HG03175 (cell line): ENCODE measurements at regions not wholly inside any gene's neighbourhood (a gene's known extent, or its start where the extent isn't known, plus 50 kb on each side); places are given as distances from the start of the nearest gene placed in this dataset.

Experiments
- ATAC-seq: cut with Tn5 transposase; IDR thresholded peaks from one replicate; pipeline ENCODE4 v1.9.1; 2021; ENCODE audit warnings: mild to moderate bottlenecking, moderate library complexity; ENCODE audit not compliant: unreplicated experiment

DNA sequence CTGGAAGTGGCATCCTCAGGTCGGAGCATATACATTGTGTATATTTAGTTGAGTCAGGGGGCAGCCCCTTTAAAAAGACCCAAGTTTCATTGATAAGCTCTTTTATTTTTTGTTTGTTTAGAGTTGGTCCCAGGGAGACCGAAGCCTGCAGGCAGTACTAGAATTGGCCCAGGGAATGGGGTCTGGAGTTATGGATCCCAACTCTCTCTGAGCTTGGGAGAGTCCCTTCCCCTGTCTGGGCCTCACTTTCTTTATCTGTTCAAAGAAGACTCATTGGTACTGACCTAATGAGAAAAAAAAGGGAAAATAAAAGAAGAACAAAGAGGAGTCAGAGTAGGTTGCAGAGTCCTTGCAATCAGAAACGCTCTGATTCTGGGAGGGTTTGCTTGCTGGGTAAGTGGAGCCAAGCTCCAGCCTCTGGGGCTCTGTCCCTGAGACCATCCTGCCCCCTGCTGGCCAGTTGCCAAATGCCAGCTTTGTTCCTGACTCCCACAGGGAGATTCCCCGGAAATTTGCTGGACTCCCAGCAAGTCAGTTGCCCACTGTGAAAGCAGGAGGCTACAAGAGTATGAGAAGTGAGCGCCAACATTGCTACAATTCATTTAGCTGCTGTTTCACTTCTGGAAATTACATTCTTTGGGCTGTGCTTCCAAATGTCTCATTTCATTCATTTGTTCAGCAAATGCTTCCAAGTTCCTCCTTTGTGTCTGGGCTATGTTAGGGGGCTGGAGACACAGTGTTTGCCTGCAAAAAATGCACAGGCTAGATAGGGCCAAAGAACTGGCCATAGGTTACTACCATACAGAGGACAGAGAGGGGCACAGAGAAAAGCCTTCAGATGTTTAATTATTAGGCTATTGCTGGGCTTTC lies 156.2 kb downstream of the MELK start:
- no peak for ATAC-seq

DNA sequence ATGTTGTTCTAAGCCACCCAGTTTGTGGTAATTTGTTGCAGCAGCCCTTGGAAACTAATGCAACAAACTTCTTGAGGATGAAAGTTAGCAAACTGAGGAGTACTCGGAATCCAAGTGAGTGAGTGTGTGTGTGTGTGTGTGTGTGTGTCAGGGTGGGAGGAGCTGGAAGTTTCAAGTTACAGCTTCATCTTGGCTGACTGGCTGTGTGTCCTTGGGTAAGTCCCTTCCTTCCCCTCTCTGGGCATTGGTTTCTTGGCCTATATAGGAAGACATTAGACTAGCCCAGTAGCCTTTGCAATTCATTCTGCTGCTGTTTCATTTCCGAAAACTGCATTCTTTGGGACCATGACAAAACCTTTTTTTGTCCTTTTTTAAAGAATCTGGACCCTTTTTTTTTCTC lies 157.2 kb downstream of the MELK start:
- no peak for ATAC-seq

- no peak for ATAC-seq
These were observed 157.7 kb downstream of the MELK start for GRCh38 chr9:36730414-36730813.

- ATAC-seq: no peak
These were observed 158.6 kb downstream of the MELK start for GRCh38 chr9:36731068-36731956.

DNA sequence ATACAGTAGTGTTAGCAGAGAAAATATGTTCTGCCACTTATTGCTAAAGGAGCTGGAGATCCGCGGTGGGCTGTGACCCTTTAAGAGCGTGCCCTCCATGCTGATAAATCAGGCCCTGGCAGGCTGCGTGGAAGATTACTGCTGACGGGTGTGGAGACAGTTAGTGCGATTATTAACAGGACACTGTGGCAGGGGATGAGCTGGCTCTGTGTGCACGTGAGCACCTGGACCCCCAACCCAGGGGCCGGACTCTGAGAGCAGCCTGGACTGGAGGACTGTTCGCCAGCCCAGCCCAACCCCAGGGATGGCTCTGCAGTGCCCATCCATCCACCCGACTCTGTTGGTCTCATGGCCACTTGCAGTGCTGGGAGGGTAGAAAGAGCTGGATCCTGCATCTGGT lies 162.0 kb downstream of the MELK start:
- no peak for ATAC-seq

DNA sequence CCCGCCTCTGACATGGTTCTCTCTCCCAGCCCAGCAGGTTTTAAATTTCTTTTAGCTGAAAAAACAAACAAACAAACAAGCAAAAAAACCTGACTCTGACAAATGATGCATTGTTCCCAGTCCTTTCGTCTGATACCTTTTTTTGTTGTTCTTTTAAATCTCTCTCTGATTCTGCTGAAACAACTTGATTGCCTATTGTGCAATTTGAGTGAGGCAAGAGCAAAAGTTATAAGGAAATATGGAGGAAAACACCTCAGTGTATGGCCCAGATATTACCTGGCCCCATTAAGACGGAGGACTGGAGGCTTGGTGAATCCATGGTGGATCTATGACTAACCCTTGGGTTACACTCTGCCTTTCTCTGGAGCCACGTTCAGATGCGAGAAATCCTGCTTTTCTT lies 164.0 kb downstream of the MELK start:
- ATAC-seq: no peak

DNA sequence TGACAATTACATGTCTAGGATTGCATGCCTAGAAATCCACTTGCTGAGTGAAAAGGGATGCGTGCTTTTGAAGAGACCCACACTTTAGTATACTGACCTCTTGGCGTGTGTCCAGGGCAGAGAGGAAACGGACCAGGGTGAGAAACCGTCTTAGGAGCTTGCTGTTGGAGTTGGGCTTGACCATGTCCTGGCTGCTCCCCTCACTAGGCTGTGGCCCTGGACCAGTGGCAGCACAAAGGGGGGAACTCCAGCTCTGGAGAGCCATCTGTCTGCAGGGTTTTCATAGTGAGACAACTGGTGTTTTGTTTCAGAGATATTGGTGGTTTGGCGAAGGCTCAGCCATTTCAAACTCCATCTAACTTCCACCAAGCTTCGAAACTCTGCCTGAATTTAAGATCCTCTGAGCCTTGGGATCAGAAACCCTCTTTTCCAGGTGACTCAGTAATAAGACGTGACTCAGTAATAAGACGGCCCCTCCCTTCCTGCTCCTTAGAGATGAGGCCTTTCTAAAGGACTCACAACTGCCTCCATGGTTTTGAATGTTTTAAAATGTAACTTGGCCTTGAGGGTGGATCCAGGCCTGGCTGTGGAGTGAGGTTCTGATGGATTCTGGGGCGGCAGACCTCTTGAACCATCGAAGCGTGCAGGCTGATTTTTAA lies 165.8 kb downstream of the MELK start:
- no peak for ATAC-seq

GRCh38 chr9:36739373-36740116 lies 166.8 kb downstream of the MELK start:
- no peak for ATAC-seq

GRCh38 chr9:36742264-36742663 lies 169.6 kb downstream of the MELK start:
- no peak for ATAC-seq

- ATAC-seq: no peak
These were observed 172.0 kb downstream of the MELK start for GRCh38 chr9:36744678-36745077.

DNA sequence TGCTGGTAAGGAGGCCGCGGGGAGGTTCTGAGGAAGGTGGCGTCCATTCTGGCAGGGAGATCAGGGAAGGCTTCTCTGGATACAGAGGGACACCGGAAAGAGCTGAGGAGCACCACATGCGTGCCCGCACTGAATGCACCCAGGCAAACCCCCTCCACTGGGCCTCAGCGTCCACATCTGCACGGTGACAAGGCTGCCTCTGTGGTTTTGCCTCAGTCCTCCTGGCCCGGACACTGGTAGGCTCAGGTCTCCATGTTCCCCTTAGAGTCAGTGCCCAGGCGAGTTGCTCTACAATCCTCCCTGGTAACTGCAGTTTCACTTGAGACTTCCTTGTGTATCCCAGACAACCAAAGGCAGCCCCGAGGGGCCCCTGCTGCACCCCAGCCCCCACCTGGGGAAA lies 173.3 kb downstream of the MELK start:
- no peak for ATAC-seq

GRCh38 chr9:36746415-36746814 lies 173.7 kb downstream of the MELK start:
- no peak for ATAC-seq

GRCh38 chr9:36748322-36748899 lies 175.7 kb downstream of the MELK start:
- no peak for ATAC-seq

- ATAC-seq: no peak
These were observed 176.8 kb downstream of the MELK start for GRCh38 chr9:36749461-36749860.

DNA sequence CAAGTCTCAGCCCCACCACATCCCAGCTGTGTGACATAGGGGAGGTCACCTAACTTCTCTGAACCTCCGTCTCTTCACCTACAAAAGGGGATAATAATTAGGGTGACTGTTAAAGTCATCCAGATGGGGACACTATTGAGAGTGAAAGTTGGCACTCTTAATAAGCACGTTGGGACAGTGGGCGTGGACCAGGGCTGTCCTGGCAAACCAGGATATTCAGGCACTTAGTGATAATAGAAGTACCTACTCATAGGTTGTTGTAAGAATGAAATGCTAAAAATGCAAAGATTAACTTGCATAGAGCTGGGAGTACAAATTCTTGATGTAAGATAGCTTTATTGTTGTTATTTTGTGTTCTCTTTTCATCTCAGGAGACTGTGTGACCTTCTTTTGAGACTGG lies 177.9 kb downstream of the MELK start:
- no peak for ATAC-seq

DNA sequence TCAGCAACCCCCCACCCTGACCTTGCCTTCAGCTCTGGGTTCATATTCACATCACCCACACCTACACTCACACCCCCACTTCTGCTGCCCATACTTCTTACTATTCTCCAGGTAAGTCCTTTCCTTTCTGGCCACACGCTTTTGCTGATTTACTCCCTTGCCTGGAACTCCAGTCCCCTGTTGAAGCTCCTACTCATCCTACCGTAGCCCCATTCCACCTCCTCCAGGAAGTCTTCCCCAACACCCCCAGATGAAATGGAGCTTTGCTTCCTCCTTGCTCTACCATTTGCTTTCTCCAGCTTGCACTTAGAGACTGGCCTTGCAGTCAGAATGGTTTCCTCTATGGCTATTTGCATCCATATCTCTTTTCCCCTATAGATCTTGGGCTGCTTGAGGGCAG lies 182.3 kb downstream of the MELK start:
- ATAC-seq: no peak

- ATAC-seq: no peak
These were observed 186.4 kb downstream of the MELK start for GRCh38 chr9:36759141-36759540.

DNA sequence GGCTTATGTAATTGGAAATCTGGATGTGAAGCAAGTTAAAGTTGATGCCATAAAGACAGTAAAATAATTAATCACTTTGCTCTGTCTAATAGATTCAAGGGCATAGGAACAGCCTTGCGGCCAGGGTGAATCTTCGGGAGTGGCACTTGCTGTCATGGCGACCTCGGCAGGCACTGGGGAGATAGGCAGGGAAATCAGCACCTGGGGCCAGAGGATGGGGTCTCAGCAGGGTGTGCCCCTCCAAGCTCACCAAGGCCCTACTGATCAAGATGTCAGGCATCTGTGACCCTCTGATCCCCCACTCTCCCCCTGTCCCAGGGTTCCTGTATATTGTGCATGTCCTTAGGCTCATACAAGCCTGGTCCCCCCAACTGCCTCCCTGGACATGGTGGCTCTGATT lies 187.3 kb downstream of the MELK start:
- no peak for ATAC-seq

DNA sequence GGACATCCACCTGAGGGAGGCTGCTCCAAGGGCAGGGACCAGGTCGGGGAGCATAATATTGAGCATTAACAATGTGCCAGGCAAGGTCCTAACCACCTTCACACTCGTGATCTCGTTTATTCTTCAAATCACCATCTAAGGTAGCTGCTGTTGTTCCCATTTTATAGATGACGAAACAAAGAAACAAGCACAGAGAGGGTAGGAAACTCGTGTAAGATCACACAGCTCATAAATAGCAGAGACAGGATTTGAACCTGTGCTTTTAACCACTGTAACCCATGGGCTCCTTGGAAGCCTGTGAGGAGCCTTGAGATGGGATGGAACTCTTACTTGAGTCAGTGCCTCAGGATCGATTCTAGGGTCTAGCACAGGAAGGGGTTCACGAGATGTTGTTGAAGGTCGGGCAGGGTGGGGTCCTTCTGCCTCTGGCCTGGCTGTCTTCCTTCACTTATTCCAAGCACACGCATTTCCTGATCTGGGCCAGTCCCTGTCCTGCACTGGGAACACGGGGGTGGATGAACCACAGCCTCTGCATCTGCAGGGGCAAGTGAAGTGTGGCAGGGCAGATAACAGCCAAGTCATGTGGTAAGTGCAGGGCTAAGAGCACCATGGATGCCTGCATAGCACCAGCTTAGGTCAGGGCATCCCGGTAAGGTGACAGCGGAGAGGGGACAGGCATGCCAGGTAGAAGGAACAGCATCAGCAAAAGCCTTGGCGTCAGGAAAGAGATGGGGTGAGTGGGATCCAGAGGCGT lies 188.1 kb downstream of the MELK start:
- ATAC-seq: no peak

DNA sequence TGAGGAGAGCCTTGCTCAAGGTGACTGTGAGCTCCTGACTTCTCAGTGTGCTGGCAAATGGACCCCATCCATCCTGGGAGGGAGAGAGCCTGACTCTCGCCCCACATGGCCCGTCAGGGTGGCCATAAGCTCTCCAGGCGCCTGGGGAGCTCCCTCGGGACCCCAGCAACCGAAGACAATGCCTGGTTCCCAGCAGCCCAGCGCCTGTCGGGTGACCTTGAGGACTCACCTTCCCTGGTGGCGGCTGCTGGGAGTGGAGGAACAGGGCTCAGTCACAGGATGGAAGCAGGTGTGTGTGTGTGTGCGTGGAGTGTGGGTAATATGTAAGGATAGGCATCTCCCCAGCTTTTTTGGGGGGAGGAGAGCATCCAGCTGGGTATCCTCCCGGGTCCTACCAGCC lies 190.3 kb downstream of the MELK start:
- ATAC-seq: no peak
